ENCODE measurements at regions not wholly inside any gene's neighbourhood (a gene's known extent, or its start where the extent isn't known, plus 50 kb on each side); places are given as distances from the start of the nearest gene placed in this dataset.

- DNase-seq: no peak
These were observed 167.2 kb upstream of the AKR1E2 start for GRCh38 chr10:4658777-4659176.

DNA sequence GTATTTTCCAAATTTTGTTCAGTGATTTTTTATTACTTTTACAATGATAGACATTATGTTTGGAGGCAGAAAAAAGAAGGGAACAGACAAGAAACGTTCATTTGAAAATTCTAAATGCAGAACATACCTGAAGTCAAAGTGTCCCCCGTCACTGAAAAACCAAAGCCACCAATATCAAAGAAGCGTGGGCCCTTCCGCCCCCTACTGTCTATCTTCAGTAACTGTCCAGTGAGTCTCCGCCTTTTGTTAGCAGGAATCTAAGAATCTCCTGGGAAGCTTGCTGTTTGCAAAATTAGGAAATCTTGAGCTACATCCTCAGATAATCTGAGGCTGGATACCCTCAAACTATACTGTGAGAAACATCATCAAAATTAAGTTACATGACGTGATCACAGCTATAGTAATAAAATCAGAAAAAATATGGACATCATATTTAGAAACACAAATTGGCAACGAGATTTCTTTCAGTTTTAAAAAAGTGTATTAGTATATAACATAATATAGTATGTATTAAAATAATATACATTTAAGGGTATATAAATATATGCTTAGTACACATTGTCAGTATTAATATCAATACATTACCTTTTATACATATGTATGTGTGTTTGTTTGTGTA, 169.3 kb upstream of the AKR1E2 start:
- DNase-seq: peak; percentile 49 to 50

- no peak for DNase-seq
These were observed 170.1 kb upstream of the AKR1E2 start for GRCh38 chr10:4655879-4656278.

DNA sequence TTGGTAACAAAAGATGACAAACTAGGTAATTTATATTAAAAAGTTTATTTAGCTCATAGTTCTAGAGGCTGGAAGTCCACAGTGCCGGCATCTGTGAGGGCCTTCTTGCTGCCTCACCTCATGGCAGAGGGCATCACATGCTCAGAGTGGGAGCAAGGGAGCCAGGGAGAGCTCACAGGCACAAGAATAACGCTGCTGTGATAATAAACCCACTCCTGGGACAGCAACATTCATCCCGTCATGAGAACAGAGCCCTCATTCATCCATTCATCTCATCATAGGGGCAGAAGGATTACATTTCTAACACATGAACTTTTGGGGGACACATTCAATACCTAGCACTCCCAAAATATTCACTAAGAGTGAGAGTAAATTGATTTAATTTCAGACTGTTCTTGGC, 170.6 kb upstream of the AKR1E2 start:
- DNase-seq: no peak

DNA sequence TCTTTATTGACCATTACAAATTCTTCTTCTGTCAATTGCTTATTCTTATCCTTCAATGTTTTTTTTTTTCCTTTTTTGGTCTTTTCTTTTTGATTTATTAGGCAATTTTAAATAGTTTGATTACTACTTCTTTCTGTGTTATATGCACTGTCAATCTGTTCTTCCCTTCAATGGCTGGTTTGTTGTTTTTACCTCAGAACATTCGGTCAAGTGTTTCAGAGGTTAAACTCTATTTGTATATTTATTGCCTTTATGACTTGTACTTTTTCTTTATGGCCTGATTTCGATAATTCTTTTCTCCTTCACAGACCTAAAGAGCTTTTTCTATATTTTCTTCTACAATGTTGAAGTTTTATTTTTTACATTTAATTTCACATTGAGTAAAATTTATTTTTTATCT, 171.5 kb upstream of the AKR1E2 start:
- DNase-seq: no peak

GRCh38 chr10:4653160-4653559, 172.8 kb upstream of the AKR1E2 start:
- no peak for DNase-seq

- DNase-seq: peak; percentile 46 to 57
These were observed 173.6 kb upstream of the AKR1E2 start for GRCh38 chr10:4652111-4653010.

GRCh38 chr10:4651404-4652037, 174.5 kb upstream of the AKR1E2 start:
- peak; percentile 28 to 33 for DNase-seq

DNA sequence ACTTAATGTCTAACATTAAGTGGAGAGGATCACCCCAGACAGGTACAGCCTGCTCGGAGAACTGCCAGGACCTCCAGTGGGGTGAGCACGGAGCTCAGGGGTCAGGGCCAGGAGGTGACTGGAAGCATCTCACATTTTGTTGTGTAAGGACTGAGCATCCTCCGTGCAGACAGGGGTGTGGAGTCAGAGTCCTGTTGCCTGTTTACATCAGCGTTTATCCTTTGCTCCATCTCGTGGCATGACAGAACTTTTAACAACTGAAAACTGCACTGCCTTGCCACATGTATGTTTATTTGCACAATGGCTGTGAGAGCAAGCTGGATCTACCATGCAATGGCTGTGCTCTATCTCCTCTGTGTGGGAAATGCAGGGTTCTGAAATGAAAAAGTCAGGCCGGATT, 175.4 kb upstream of the AKR1E2 start:
- DNase-seq: no peak

DNA sequence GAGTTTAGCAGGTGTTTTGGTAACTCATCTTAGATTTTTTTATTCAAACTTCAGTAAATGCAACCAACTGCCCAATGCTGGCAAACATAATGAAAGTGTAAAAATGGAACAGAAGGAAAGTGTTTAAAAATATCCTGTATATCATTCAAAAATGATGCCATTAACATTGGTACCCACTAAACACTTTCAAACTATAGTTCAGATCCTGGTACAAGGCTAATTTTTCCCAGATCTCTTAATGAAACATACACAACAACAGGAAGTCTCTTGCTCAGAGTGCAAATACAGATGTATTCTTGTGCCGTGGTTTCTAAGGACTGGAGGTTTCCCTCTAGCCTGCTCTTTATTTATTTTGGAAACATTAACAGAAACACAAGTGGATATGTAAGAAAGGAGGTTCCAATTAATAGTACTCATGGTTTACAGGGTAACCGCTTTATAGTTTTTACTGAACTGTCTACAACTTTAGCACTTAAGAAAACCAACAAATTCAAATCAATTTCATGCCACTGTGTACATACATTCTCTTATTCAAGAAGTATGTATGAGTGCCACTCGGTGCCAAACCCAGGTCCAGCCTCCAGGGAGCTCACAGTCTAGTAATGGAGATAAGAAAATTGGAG, 176.0 kb upstream of the AKR1E2 start:
- DNase-seq: no peak

DNA sequence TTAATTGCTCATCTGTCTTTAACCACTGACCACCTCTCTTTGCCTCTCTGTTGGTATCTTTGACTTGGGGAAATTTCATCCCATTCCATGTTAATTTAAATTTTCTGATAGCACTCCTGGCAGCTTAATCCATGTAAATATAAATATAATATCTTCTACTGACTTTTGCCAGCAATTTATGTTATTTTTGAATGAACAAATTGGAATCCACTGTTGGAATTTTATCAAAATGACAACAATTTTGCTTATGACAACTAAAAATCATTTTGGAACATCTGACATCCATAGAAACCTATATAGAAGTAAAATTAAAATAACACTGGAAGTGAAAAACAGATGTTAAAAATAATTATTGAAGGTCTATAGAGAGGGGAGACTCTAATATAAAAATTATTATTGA, 176.5 kb upstream of the AKR1E2 start:
- no peak for DNase-seq

GRCh38 chr10:4648999-4649398, 177.0 kb upstream of the AKR1E2 start:
- no peak for DNase-seq

- no peak for DNase-seq
These were observed 178.8 kb upstream of the AKR1E2 start for GRCh38 chr10:4647109-4647785.

DNA sequence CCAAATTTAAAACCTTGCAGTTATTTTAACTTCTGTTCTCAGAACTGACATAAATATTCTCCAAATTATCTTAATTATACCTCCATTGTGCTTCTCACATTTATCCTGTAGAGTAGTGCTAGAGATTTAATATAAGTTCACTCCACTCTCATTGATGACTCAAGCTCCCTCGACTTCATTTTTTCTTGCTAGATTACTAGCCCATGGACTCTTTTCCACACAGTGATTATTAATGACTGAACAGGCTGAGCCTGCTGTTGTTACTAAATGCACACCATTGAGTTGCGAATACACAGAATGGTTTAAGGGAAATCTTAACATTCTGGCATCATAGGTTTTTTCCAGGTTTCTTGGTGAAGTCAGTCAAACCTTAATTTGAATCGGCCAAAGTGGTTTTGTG, 179.5 kb upstream of the AKR1E2 start:
- DNase-seq: no peak

- no peak for DNase-seq
These were observed 180.2 kb upstream of the AKR1E2 start for GRCh38 chr10:4645836-4646235.

DNA sequence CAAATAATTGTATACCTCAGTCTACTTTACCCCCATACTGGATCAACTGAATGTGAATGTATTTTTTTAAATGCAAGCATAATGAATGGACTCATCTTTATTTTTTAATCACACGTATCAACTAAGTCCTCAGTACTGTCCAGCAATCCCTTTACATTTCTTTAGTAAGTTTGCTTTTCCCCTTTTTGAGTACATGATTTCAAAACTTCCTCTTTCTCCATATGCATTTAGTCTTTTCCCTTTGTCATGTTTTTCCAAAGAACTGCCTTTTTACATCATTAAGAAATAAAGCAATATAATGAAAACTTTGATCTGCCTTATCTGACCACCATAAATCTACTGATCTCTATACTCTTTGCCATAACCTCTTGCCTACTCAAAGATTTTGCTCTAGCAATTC, 182.5 kb upstream of the AKR1E2 start:
- DNase-seq: no peak

- DNase-seq: no peak
These were observed 186.0 kb upstream of the AKR1E2 start for GRCh38 chr10:4639960-4640359.

DNA sequence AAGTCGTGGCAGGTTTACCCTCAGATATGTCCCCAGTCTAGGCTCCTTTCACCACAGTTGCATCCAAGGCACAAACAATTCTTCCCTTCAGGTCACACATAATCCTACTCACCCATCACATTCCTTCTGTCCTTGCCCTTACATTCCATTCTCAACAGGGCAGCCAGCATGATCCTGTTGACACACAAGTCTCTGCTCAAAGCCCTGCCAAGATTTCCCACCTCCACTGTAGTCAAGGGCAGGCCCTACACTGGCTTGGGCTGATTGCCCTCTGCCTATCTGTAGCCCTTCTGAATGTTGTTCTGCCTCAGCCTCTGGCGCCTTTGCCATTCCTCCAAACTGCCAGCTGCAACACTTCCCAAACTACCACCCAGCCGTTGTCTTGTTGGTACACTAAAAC, 187.9 kb upstream of the AKR1E2 start:
- no peak for DNase-seq

- no peak for DNase-seq
These were observed 188.3 kb upstream of the AKR1E2 start for GRCh38 chr10:4637657-4638056.

DNA sequence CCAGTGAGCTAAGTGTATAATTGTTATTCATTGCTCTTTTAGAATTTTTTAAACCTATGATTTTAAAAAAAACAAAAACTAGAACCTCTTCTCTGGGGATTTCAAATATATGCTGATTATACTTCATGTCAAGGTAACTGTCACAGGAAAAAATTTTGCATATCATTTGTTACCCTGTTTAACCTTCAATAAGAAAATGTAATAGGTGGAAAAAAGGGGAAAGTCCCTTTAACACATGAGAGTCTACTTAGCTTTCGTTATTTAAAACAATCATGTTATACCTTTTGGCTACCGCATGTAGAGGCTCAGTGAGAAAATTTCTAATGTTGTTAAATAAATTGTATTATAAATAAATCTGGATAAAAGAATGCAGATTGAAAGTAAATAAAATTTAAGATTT, 190.1 kb upstream of the AKR1E2 start:
- no peak for DNase-seq

DNA sequence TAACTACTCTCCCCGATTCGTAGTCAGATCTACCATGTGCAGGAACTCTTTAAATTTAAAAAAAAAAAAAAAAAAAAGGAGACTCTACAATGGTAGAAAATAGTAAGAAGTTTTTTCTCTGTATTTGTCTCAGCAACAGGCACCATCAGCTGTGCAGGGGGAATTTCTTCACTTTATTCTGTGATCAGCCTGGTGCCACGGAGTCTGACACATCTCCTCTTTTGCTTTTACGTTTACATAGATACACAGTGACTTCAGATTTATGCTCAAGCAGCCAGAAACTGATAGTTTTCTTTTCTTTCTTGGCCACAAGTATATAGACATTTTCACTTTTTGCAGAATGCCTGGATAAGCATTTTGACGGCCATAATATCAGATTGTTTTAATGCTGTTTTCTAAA, 190.6 kb upstream of the AKR1E2 start:
- DNase-seq: no peak

- no peak for DNase-seq
These were observed 192.2 kb upstream of the AKR1E2 start for GRCh38 chr10:4633776-4634175.

DNA sequence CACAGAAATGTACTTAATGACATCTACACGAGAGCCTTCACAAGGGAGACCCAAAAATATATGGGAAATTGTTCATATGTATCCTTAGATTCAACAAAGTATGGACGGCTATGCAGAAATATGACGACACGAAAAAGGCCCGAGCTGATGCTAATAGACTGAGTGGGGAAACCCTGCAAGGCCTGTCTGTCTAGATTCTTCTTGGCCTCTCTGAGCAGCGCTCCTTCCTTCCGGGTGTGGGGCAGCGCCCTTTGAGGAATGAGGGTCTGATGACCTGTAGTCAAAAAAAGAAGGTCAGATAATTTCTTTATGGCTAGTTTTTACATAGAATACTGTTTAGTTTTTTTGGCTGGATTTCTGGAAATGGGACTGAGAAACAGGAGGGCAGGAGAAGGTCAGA, 192.8 kb upstream of the AKR1E2 start:
- no peak for DNase-seq
